HL-60 (cell line): ENCODE measurements at regions not wholly inside any gene's neighbourhood (a gene's known extent, or its start where the extent isn't known, plus 50 kb on each side); places are given as distances from the start of the nearest gene placed in this dataset.

Source experiments
- DNase-seq, 2 experiments: peaks; one replicate each; pipeline ENCODE4 v3.0.0-alpha.2; 2010 to 2020; ENCODE audit warnings: low read depth in 1 of 2, low spot score in 1 of 2
- H3K27ac ChIP-seq: fragments of 250-450 bp; sonication (Bioruptor Pico); replicated peaks from 2 replicates; pipeline ENCODE4 v1.5.1; 2020; ENCODE audit warnings: mild to moderate bottlenecking, moderate library complexity
- H3K27me3 ChIP-seq: fragments of 250-450 bp; sonication (Bioruptor Pico); 2 replicates; pipeline ENCODE4 v1.5.1; 2021; ENCODE audit warnings: mild to moderate bottlenecking, moderate library complexity; ENCODE audit not compliant: insufficient read depth, poor library complexity, severe bottlenecking
- H3K4me3 ChIP-seq: replicated peaks from 2 replicates; pipeline ENCODE4 v1.5.1; 2011; ENCODE audit warnings: mild to moderate bottlenecking, control low read depth, low read length; ENCODE audit not compliant: insufficient read depth
- CTCF ChIP-seq: IDR thresholded peaks from one replicate; pipeline ENCODE4 v1.5.1; 2011; ENCODE audit warnings: low read length, control low read depth, inconsistent platforms; ENCODE audit not compliant: insufficient read depth
- GABPA ChIP-seq: IDR thresholded peaks from 2 replicates; pipeline ENCODE4 v1.6.1; 2012; ENCODE audit warnings: low read depth
- POLR2AphosphoS5 ChIP-seq: IDR thresholded peaks from 2 replicates; pipeline ENCODE4 v1.6.1; 2012; ENCODE audit warnings: low read depth
- REST ChIP-seq: IDR thresholded peaks from 2 replicates; pipeline ENCODE4 v1.6.1; 2012; ENCODE audit warnings: low read depth; ENCODE audit not compliant: insufficient replicate concordance
- SPI1 ChIP-seq: IDR thresholded peaks from 2 replicates; pipeline ENCODE4 v1.6.1; 2012; ENCODE audit warnings: low read depth, mild to moderate bottlenecking, borderline replicate concordance

GRCh38 chr15:69869881-69870505, 227.7 kb downstream of the TLE3 start:
- no peak overlapping the region for H3K27ac ChIP-seq

GRCh38 chr15:69871511-69872134, 226.1 kb downstream of the TLE3 start:
- TF ChIP-seq POLR2AphosphoS5 (no peak), SPI1 (no peak), CTCF (no peak), REST (no peak), GABPA (no peak)
- Histone ChIP-seq H3K27me3 (no peaks in the 10 kb centered on the region), H3K27ac (no peak overlapping the region), H3K4me3 (no peak overlapping the region)
- DNase-seq: no peak

More at GRCh38 chr15:69869881-69870505, 227.7 kb downstream of the TLE3 start:
- TF ChIP-seq REST: no peak
- TF ChIP-seq SPI1: no peak
- no peak for TF ChIP-seq GABPA
- no peak for TF ChIP-seq POLR2AphosphoS5
- no peak for TF ChIP-seq CTCF
- DNase-seq: no peak
- Histone ChIP-seq H3K27me3 (no peaks in the 10 kb centered on the region), H3K4me3 (no peak overlapping the region)

GRCh38 chr15:69873807-69874206, 223.9 kb downstream of the TLE3 start:
- no peak overlapping the region for H3K27ac ChIP-seq
- H3K27me3 ChIP-seq: no peaks in the 10 kb centered on the region
- no peak for DNase-seq
- H3K4me3 ChIP-seq: no peak overlapping the region
- TF ChIP-seq GABPA: no peak
- no peak for TF ChIP-seq CTCF

- TF ChIP-seq CTCF (no peak), SPI1 (no peak), GABPA (no peak), REST (no peak), POLR2AphosphoS5 (no peak)
- H3K4me3 ChIP-seq: no peak overlapping the region
- no peak for DNase-seq
- H3K27ac ChIP-seq: no peak overlapping the region
- no peaks in the 10 kb centered on the region for H3K27me3 ChIP-seq
Measured at GRCh38 chr15:69874321-69874720, 223.4 kb downstream of the TLE3 start.
